NCI-H1417 (cell line): ENCODE measurements at regions not wholly inside any gene's neighbourhood (a gene's known extent, or its start where the extent isn't known, plus 50 kb on each side); places are given as distances from the start of the nearest gene placed in this dataset.
A peak's percentile ranks its signal among the peaks of the same experiment; 100 is the strongest.
"Not testable (repeated sequence)": the region's sequence is repeated elsewhere in the genome, so short reads cannot be mapped to it uniquely, and the experiment has no call there.

Source experiments
- DNase-seq, 3 experiments: peaks; one replicate each; lab custom pipeline; 2025; lab: John Stamatoyannopoulos, UW

- no peak for DNase-seq
Measured at GRCh38 chr3:10665592-10665991, 150.4 kb upstream of the SLC6A11 start.

DNA sequence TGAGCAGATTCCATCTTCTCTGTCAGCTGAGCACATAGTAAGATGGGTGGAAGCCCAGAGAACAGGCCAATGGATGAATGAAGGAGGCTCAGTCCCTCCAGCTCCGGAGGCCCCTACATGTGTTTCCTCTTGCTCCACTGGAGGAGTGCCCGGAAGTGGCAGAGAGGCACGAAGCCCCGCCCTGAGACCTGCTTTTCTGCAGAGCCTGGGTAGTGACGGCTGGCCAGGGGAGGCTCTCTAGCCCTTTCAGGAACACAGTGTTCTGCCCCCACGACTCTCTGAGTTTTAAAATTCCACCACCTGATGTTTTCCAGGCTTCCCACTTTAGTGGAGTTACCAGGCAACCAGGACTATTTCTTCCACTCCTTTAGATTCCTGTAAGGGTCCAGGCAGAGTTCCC is 149.4 kb upstream of the SLC6A11 start:
- no peak for DNase-seq

DNA sequence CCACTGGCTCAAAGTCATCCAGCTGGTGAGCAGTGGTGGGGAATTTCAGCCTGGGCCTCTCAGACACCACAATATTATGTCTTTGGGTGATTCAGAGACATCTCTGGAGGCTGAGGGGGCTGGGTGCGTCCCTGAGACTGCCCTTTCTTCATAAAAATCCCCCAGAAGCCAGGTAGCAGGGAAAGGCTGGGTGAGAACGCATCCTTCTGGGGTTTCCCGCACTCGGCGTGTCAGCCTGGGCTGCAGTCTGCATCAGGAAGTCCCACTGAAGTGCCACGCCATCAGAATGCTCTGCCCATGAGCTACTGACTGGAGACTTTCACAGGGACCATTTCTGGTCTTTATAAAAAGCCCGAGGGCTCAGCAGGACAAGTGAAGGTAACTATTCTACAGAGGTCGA is 148.8 kb upstream of the SLC6A11 start:
- no peak for DNase-seq

DNA sequence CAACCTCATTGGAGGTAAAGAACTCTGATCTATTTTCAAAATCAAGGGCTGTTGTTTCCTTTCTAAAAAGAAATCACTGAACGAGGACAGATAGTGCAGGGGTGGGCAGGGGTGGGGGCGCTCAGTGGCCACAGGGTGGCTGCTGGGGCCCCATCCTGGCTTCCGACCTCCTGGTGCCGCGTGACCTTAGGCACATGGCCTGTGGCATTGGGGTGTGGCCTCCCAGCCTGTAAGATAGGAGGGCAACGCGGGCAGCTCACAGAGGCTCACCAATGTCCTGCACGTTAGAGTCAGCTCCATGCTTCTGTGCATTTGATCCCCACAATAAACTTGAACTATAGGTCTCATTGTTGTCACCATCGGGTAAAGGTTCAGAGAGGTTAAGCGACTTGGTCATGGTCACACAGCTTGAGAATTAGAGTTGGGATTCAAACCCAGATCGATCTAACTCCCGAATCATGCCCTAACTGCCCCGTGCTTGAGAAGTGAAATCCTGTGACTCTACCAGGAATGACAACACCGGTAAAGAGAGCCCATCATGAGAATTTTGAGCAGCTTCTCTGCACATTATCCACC is 148.0 kb upstream of the SLC6A11 start:
- no peak for DNase-seq

GRCh38 chr3:10669490-10670048 is 146.5 kb upstream of the SLC6A11 start:
- no peak for DNase-seq

GRCh38 chr3:10672422-10672821 is 143.6 kb upstream of the SLC6A11 start:
- no peak for DNase-seq

DNA sequence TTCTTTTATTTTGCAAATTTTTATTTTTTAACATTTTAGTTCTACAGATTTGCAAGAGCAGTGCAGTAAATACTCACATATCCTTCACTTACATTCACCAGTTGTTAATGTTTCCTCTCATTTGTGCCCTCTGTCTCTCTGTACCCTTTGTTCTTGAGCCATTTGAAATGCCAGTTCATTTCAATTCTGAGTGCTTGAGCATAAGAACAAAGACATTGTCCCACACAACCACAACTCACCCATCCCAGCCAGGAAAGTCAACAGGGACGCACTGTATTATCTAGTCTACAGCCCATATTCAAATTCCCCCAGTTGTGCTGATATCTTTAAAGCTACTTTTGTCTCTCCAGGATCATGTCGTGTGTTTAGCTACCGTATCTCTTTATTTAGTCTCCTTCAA is 141.4 kb upstream of the SLC6A11 start:
- no peak for DNase-seq

GRCh38 chr3:10676905-10677304 is 139.1 kb upstream of the SLC6A11 start:
- no peak for DNase-seq

- no peak for DNase-seq
Measured at GRCh38 chr3:10678796-10679376, 137.1 kb upstream of the SLC6A11 start.

DNA sequence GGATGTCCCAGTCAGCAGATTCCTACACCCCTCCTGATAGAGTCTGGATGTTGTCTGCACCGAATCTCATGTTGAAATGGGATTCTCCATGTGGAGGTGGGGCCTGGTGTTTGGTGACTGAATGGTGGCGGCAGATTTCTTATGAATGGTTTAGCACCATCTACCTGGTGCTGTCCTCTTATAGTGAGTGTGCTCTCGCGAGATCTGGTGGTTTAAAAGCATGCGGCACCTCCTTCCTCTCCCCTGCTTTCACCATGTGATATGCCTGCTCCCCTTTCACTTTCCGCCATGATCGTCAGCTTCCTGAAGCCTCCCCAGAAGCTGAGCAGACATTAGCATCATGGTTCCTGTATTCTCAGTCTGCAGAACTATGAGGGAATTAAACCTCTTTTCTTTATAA is 135.2 kb upstream of the SLC6A11 start:
- no peak for DNase-seq

DNA sequence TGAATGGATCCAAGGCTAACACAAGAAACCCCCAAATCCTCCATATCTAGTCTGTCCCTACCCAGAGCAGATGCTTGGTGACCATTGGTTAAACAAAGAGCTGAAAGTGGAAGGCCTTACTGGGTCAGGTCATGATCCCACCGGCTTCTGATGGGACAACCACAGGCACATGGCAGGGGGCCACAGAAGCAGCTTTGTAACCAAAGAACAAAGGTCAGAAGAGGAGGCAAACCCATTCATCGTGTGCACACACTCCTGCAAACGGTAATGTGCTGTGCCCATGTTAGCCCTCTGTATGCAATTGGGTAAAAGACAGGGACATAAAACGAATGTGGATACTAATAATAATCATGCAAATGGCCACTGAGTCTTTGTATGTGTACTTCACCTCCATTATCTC is 133.3 kb upstream of the SLC6A11 start:
- DNase-seq: no peak

- no peak for DNase-seq
Measured at GRCh38 chr3:10683106-10683505, 132.9 kb upstream of the SLC6A11 start.

DNA sequence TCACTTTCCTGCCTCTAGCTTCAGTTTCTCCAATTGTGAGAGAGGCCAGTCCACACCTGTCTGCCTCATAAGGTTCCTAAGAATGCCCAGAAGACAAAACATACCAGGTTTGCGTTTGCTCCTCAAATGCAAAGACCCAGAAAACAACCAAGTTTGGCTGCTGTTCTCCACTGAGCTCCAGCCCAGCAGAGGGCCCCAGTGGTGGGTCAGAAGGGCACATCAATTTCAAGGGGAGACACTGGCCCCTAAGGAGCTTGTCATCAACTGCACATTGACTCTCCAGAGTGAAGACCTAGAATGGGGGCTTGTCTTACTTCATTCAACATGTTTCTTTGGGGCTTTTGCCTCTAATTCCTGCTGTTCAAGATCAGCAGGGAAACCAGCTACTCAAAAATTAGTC is 127.9 kb upstream of the SLC6A11 start:
- DNase-seq: no peak

- DNase-seq: no peak
Measured at GRCh38 chr3:10688548-10689172, 127.4 kb upstream of the SLC6A11 start.

- DNase-seq: no peak
Measured at GRCh38 chr3:10692039-10692622, 123.9 kb upstream of the SLC6A11 start.

- no peak for DNase-seq
Measured at GRCh38 chr3:10693457-10693856, 122.6 kb upstream of the SLC6A11 start.

DNA sequence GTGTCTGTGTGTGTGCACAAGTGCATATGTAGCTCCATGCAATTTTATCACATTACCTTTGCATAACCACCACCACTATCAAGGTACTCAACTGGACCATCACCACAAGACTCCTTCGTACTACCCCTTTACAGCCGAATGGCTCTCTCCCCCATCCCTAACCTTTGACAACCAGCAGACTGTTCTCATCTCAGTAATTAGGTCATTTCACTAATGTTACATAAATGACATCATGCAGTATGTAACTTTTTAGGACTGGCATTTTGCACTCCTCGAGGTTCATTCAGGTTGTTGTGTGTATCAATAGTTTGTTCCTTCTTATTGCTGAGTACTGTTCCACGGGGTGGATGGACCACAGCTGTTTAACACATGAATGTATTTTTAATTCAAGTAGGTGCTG is 121.8 kb upstream of the SLC6A11 start:
- no peak for DNase-seq

DNA sequence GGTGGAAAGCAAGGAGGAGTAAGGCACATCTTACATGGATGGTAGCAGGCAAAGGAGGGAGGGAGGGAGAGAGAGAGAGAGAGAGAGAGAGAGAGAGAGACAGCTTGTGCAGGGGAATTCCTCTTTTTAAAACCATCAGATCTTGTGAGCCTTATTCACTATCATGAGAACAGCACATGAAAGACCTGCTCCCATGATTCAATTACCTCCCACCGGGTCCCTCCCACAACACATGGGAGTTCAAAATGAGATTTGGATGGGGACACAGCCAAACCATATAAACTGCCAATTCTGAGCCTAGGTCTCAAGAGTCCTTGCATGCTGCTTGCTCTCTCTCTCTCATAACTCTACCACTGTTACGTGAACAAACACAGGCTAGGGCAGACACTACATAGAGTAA is 120.8 kb upstream of the SLC6A11 start:
- DNase-seq: not testable (repeated sequence)

- no peak for DNase-seq
Measured at GRCh38 chr3:10695595-10696285, 120.3 kb upstream of the SLC6A11 start.

DNA sequence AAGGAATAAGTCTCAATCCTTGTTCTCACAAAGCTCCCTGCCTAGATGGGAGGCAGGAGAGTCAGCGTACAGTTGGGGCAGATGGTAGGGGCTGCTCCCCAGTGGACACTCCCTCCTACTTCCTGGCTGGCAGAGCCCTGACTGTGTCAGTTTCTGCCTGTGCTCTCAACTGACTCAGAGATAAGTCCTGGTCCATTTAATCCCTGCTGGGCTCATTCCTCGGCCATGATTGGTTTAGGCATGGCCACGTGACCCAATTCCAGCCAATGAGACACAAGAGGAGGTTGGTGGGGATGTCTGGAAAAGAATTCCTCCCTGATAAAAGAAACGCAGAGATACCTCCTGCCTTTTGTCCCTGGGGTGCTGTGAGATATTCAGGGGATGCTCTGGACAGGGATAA is 118.1 kb upstream of the SLC6A11 start:
- no peak for DNase-seq

DNA sequence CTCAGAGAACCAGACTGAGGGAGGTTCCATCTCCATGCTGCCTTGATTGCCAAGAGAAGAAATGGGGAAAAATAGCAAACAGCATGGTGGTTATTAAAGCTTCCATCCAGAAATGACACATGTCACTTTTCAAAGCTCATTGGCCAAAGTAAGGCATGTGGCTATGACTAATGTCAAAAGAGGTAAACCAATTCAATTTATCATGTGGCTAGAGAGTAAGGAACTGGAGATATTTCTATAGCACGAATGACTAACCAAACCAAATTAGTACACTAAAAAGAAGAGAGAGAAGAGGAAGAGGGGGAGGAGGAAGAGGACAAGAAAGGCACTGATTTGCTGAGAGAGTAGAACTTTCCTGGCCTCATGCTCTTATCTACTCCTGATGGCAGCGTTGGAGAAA is 115.2 kb upstream of the SLC6A11 start:
- no peak for DNase-seq

- peak in 1 of 3 experiments; percentile 41 for DNase-seq
Measured at GRCh38 chr3:10702961-10703740, 112.9 kb upstream of the SLC6A11 start.
